Suprapubic skin (tissue), 4 donors: ENCODE measurements at regions not wholly inside any gene's neighbourhood (a gene's known extent, or its start where the extent isn't known, plus 50 kb on each side); places are given as distances from the start of the nearest gene placed in this dataset.

Source experiments
- DNase-seq, 2 donors: peaks; one replicate each; pipeline ENCODE4 v3.0.0-alpha.2; 2019; ENCODE audit warnings: low spot score in 2 of 2
- H3K27ac ChIP-seq: fragments of 200-600 bp; sonication (generic); one replicate; pipeline ENCODE4 v1.5.1; 2019
- H3K27me3 ChIP-seq: fragments of 200-600 bp; sonication (generic); one replicate; pipeline ENCODE4 v1.5.1; 2019
- H3K36me3 ChIP-seq: fragments of 200-600 bp; sonication (generic); one replicate; pipeline ENCODE4 v1.5.1; 2019
- H3K4me1 ChIP-seq: fragments of 200-600 bp; sonication (generic); one replicate; pipeline ENCODE4 v1.5.1; 2019
- H3K4me3 ChIP-seq: fragments of 200-600 bp; sonication (generic); one replicate; pipeline ENCODE4 v1.5.1; 2019; ENCODE audit warnings: mild to moderate bottlenecking
- H3K9me3 ChIP-seq: fragments of 200-600 bp; sonication (generic); one replicate; pipeline ENCODE4 v1.5.1; 2019
- CTCF ChIP-seq, 2 donors: fragments of 200-600 bp in 1 of 2; fragments of 450-650 bp in 1 of 2; sonication (generic) in 1 of 2; IDR thresholded peaks; one replicate each; pipeline ENCODE4 v1.5.1; 2016 to 2019; ENCODE audit warnings: antibody characterized with exemption in 2 of 2, mild to moderate bottlenecking in 1 of 2, moderate library complexity in 1 of 2
- EP300 ChIP-seq: sonication (generic); formaldehyde crosslinking; IDR thresholded peaks from one replicate; pipeline ENCODE4 v1.6.1; 2017; ENCODE audit warnings: antibody characterized with exemption
- POLR2A ChIP-seq, 2 donors: fragments of 450-650 bp; IDR thresholded peaks; one replicate each; pipeline ENCODE4 v1.6.1; 2017; ENCODE audit warnings: antibody characterized with exemption in 2 of 2, mild to moderate bottlenecking in 2 of 2, moderate library complexity in 2 of 2
- POLR2AphosphoS5 ChIP-seq, 3 donors: sonication (generic); formaldehyde crosslinking; IDR thresholded peaks; one replicate each; pipeline ENCODE4 v1.6.1; 2017; ENCODE audit warnings: antibody characterized with exemption in 3 of 3
- WGBS: methylation state at CpG from one replicate; pipeline ENCODE4 v1.1.5; 2018; 5-methylcytosine and 5-hydroxymethylcytosine counted together

GRCh38 chr5:105133087-105133486 is 1570.5 kb upstream of the NUDT12 start:
- Histone ChIP-seq H3K27ac (no peak overlapping the region), H3K4me1 (no peaks in the 10 kb centered on the region), H3K9me3 (no peaks in the 10 kb centered on the region), H3K4me3 (no peak overlapping the region), H3K36me3 (no peaks in the 10 kb centered on the region), H3K27me3 (no peaks in the 10 kb centered on the region)
- no peak for DNase-seq
- 77% methylated on average over 3 of the region's 3 CpGs for WGBS
- TF ChIP-seq POLR2AphosphoS5 (IDR thresholded peaks at IDR 0.05) = no peak
- TF ChIP-seq EP300 = no peak
- no peak for TF ChIP-seq CTCF (IDR thresholded peaks at IDR 0.05)
- no peak for TF ChIP-seq POLR2A (IDR thresholded peaks at IDR 0.05)

- H3K4me3 ChIP-seq = no peak overlapping the region
- no peaks in the 10 kb centered on the region for H3K27me3 ChIP-seq
- H3K4me1 ChIP-seq = no peaks in the 10 kb centered on the region
- TF ChIP-seq POLR2AphosphoS5 (IDR thresholded peaks at IDR 0.05) (no peak), EP300 (no peak), CTCF (IDR thresholded peaks at IDR 0.05) (no peak), POLR2A (IDR thresholded peaks at IDR 0.05) (no peak)
- no peaks in the 10 kb centered on the region for H3K9me3 ChIP-seq
- no peak overlapping the region for H3K27ac ChIP-seq
- 48% methylated on average over 1 of the region's 1 CpG for WGBS
- no peaks in the 10 kb centered on the region for H3K36me3 ChIP-seq
- DNase-seq = no peak
Observed at GRCh38 chr5:105132581-105132980, 1570.0 kb upstream of the NUDT12 start.

GRCh38 chr5:105131045-105131444 is 1568.5 kb upstream of the NUDT12 start:
- H3K4me1 ChIP-seq = no peaks in the 10 kb centered on the region
- DNase-seq = no peak
- H3K27me3 ChIP-seq = no peaks in the 10 kb centered on the region
- 90% methylated on average over 3 of the region's 3 CpGs for WGBS
- no peaks in the 10 kb centered on the region for H3K36me3 ChIP-seq
- no peak overlapping the region for H3K4me3 ChIP-seq
- H3K9me3 ChIP-seq = no peaks in the 10 kb centered on the region
- TF ChIP-seq POLR2AphosphoS5 (IDR thresholded peaks at IDR 0.05) (no peak), POLR2A (IDR thresholded peaks at IDR 0.05) (no peak), CTCF (IDR thresholded peaks at IDR 0.05) (no peak), EP300 (no peak)
- no peak overlapping the region for H3K27ac ChIP-seq

GRCh38 chr5:105101577-105101976 is 1539.0 kb upstream of the NUDT12 start:
- Histone ChIP-seq H3K4me3 (no peak overlapping the region), H3K27me3 (no peaks in the 10 kb centered on the region), H3K36me3 (no peaks in the 10 kb centered on the region), H3K4me1 (no peaks in the 10 kb centered on the region), H3K27ac (no peak overlapping the region), H3K9me3 (no peaks in the 10 kb centered on the region)
- TF ChIP-seq EP300 = no peak
- TF ChIP-seq CTCF (IDR thresholded peaks at IDR 0.05) = no peak
- no peak for TF ChIP-seq POLR2A (IDR thresholded peaks at IDR 0.05)
- no peak for TF ChIP-seq POLR2AphosphoS5 (IDR thresholded peaks at IDR 0.05)
- WGBS = 24% methylated on average over 2 of the region's 2 CpGs
- DNase-seq = no peak

GRCh38 chr5:105088961-105089360 is 1526.4 kb upstream of the NUDT12 start:
- Histone ChIP-seq H3K4me1 (no peaks in the 10 kb centered on the region), H3K36me3 (no peaks in the 10 kb centered on the region), H3K4me3 (no peak overlapping the region), H3K27ac (no peak overlapping the region), H3K27me3 (no peaks in the 10 kb centered on the region), H3K9me3 (peaks cover 2% of the 10 kb centered on the region)
- TF ChIP-seq CTCF (IDR thresholded peaks at IDR 0.05) (no peak), POLR2AphosphoS5 (IDR thresholded peaks at IDR 0.05) (no peak), POLR2A (IDR thresholded peaks at IDR 0.05) (no peak), EP300 (no peak)
- 70% methylated on average over 2 of the region's 2 CpGs for WGBS
- no peak for DNase-seq
